H1 (cell line): ENCODE measurements at regions not wholly inside any gene's neighbourhood (a gene's known extent, or its start where the extent isn't known, plus 50 kb on each side); places are given as distances from the start of the nearest gene placed in this dataset.

Experiments
- CTCF ChIA-PET: fragments of 300-600 bp; sonication (Branson Sonifier 250); formaldehyde crosslinking; loops from one replicate; lab custom pipeline; 2021; ENCODE audit not compliant: partially characterized antibody; lab: Charles Lee
- POLR2A ChIA-PET: fragments of 300-600 bp; sonication (Branson Sonifier 250); formaldehyde crosslinking; loops from one replicate; lab custom pipeline; 2021; ENCODE audit warnings: inconsistent platforms; ENCODE audit not compliant: partially characterized antibody; lab: Charles Lee
- DNase-seq, 2 experiments: peaks; one replicate each; pipeline versions ENCODE4 v3.0.0 to v3.0.0-alpha.2; 2010 to 2022; ENCODE audit warnings: low spot score in 2 of 2, low read depth in 1 of 2, mixed read lengths in 1 of 2
- FAIRE-seq: peaks from 2 replicates; lab custom pipeline; 2011; peaks lifted over from hg19 to GRCh38; lab: Jason Lieb, UNC
- H2AFZ ChIP-seq: 2 replicates; pipeline ENCODE4 v1.8.1; 2012; ENCODE audit warnings: low read length, inconsistent platforms
- H2AK5ac ChIP-seq: 2 replicates; pipeline ENCODE4 v1.6.1; 2013; ENCODE audit warnings: low read depth, low read length
- H2BK120ac ChIP-seq: replicated peaks from 2 replicates; pipeline ENCODE3; 2013; ENCODE audit warnings: low read depth, low read length, inconsistent platforms
- H2BK12ac ChIP-seq: 2 replicates; pipeline ENCODE4 v1.6.1; 2013; ENCODE audit warnings: low read depth, low read length
- H2BK15ac ChIP-seq: 2 replicates; pipeline ENCODE4 v1.6.1; 2013; ENCODE audit warnings: low read length
- H2BK20ac ChIP-seq: 2 replicates; pipeline ENCODE4 v1.6.1; 2013; ENCODE audit warnings: low read length
- H2BK5ac ChIP-seq: 2 replicates; pipeline ENCODE4 v1.6.1; 2013; ENCODE audit warnings: low read depth, low read length
- H3K14ac ChIP-seq: 2 replicates; pipeline ENCODE4 v1.6.1; 2013; ENCODE audit warnings: inconsistent platforms; ENCODE audit not compliant: insufficient read length
- H3K18ac ChIP-seq: 2 replicates; pipeline ENCODE4 v1.6.1; 2013; ENCODE audit warnings: low read length; ENCODE audit errors: extremely low read depth
- H3K23ac ChIP-seq: 2 replicates; pipeline ENCODE4 v1.6.1; 2013; ENCODE audit warnings: inconsistent platforms; ENCODE audit not compliant: insufficient read length
- H3K23me2 ChIP-seq: 2 replicates; pipeline ENCODE4 v1.6.1; 2013; ENCODE audit warnings: low read depth, low read length
- H3K27ac ChIP-seq: 2 replicates; pipeline ENCODE4 v1.6.1; 2011; ENCODE audit warnings: low read depth, low read length, inconsistent platforms
- H3K27me3 ChIP-seq, 4 experiments: replicated peaks in 1 of 4; 1 replicate in 1 of 4; 2 replicates in 3 of 4; pipeline versions ENCODE4 v1.6.1 to v1.8.1; 2011 to 2013; ENCODE audit warnings: low read length in 3 of 4, mild to moderate bottlenecking in 3 of 4, inconsistent platforms in 2 of 4, mixed read lengths in 2 of 4, moderate library complexity in 1 of 4; ENCODE audit not compliant: control insufficient read depth in 3 of 4, insufficient read depth in 3 of 4; ENCODE audit errors: extremely low read depth in 1 of 4
- H3K36me3 ChIP-seq, 4 experiments: 2 replicates each; pipeline versions ENCODE4 v1.6.1 to v1.8.1; 2011 to 2013; ENCODE audit warnings: mild to moderate bottlenecking in 4 of 4, low read length in 3 of 4, moderate library complexity in 2 of 4, control low read depth in 1 of 4, inconsistent platforms in 1 of 4; ENCODE audit not compliant: insufficient read depth in 4 of 4, control insufficient read depth in 2 of 4
- H3K4ac ChIP-seq: replicated peaks from 2 replicates; pipeline ENCODE3; 2013; ENCODE audit warnings: low read length, low read depth, mixed read lengths, inconsistent platforms; ENCODE audit not compliant: insufficient read length
- H3K4me1 ChIP-seq, 4 experiments: replicated peaks in 1 of 4; 1 replicate in 1 of 4; 2 replicates in 3 of 4; pipeline versions ENCODE4 v1.6.1 to v1.8.1; 2011 to 2013; ENCODE audit warnings: low read length in 3 of 4, inconsistent platforms in 2 of 4, mixed read lengths in 1 of 4; ENCODE audit not compliant: insufficient read depth in 4 of 4, control insufficient read depth in 3 of 4
- H3K4me2 ChIP-seq, 2 experiments: 2 replicates each; pipeline versions ENCODE4 v1.6.1 to v1.8.1; 2011 to 2013; ENCODE audit warnings: low read depth in 2 of 2, low read length in 2 of 2, control low read depth in 1 of 2, inconsistent platforms in 1 of 2, mild to moderate bottlenecking in 1 of 2; ENCODE audit not compliant: insufficient read depth in 1 of 2
- H3K4me3 ChIP-seq, 4 experiments: fragments of 200-600, 300-600 bp in 1 of 4; sonication (generic), shearing (Covaris generic), sonication (Bioruptor Twin) in 1 of 4; 2 replicates each; pipeline versions ENCODE4 v1.5.1 to v1.8.1; 2011 to 2016; ENCODE audit warnings: low read length in 4 of 4, low read depth in 3 of 4, control low read depth in 2 of 4, inconsistent platforms in 2 of 4, mild to moderate bottlenecking in 2 of 4, mixed read lengths in 1 of 4, moderate library complexity in 1 of 4; ENCODE audit not compliant: insufficient read depth in 2 of 4; ENCODE audit errors: extremely low read depth in 1 of 4
- H3K56ac ChIP-seq: replicated peaks from 2 replicates; pipeline ENCODE3; 2013; ENCODE audit warnings: low read depth, mild to moderate bottlenecking, mixed read lengths, low read length, inconsistent platforms; ENCODE audit not compliant: insufficient read length
- H3K79me1 ChIP-seq: 2 replicates; pipeline ENCODE4 v1.6.1; 2013; ENCODE audit warnings: low read depth, low read length, control low read depth
- H3K79me2 ChIP-seq, 2 experiments: 2 replicates each; pipeline versions ENCODE4 v1.6.1 to v1.8.1; 2012 to 2013; ENCODE audit warnings: low read length in 2 of 2, mild to moderate bottlenecking in 2 of 2, inconsistent platforms in 1 of 2; ENCODE audit not compliant: insufficient read depth in 2 of 2, control insufficient read depth in 1 of 2
- H3K9ac ChIP-seq, 4 experiments: replicated peaks in 1 of 4; 1 replicate in 1 of 4; 2 replicates in 3 of 4; pipeline versions ENCODE4 v1.6.1 to v1.8.1; 2011 to 2013; ENCODE audit warnings: low read depth in 3 of 4, low read length in 3 of 4, control low read depth in 2 of 4, mild to moderate bottlenecking in 2 of 4, moderate library complexity in 2 of 4, inconsistent platforms in 1 of 4; ENCODE audit errors: extremely low read depth in 1 of 4
- H3K9me3 ChIP-seq, 2 experiments: 2 replicates each; pipeline versions ENCODE4 v1.6.1 to v1.8.1; 2012 to 2013; ENCODE audit warnings: mild to moderate bottlenecking in 2 of 2, moderate library complexity in 2 of 2, control low read depth in 1 of 2, inconsistent platforms in 1 of 2, low read depth in 1 of 2, low read length in 1 of 2, mixed read lengths in 1 of 2; ENCODE audit not compliant: insufficient read depth in 2 of 2
- H4K20me1 ChIP-seq, 2 experiments: replicated peaks in 1 of 2; 2 replicates each; pipeline versions ENCODE3 to v1.8.1; 2011 to 2013; ENCODE audit warnings: inconsistent platforms in 2 of 2, low read length in 2 of 2, mild to moderate bottlenecking in 1 of 2; ENCODE audit not compliant: insufficient read depth in 2 of 2, control insufficient read depth in 1 of 2
- H4K5ac ChIP-seq: 2 replicates; pipeline ENCODE4 v1.6.1; 2013; ENCODE audit warnings: low read length, low read depth, mixed read lengths, inconsistent platforms; ENCODE audit not compliant: insufficient read length
- H4K8ac ChIP-seq: 2 replicates; pipeline ENCODE4 v1.8.0; 2013; ENCODE audit warnings: mild to moderate bottlenecking, moderate library complexity, low read length, inconsistent platforms; ENCODE audit not compliant: insufficient read depth; ENCODE audit errors: extremely low read depth
- H4K91ac ChIP-seq: replicated peaks from 2 replicates; pipeline ENCODE3; 2013; ENCODE audit warnings: low read length, mixed read lengths, inconsistent platforms; ENCODE audit not compliant: insufficient read length
- CTBP2 ChIP-seq: IDR thresholded peaks from 2 replicates; pipeline ENCODE4 v1.7.0; 2011; ENCODE audit warnings: borderline replicate concordance, mild to moderate bottlenecking, moderate library complexity, mixed read lengths, low read length; ENCODE audit not compliant: insufficient read depth, insufficient read length
- HDAC2 ChIP-seq, 2 experiments: fragments of 300-600 bp in 1 of 2; sonication (generic) in 1 of 2; IDR thresholded peaks; 2 replicates each; pipeline ENCODE4 v1.6.1; 2011 to 2012; ENCODE audit warnings: low read depth in 2 of 2, low read length in 2 of 2, mild to moderate bottlenecking in 2 of 2, moderate library complexity in 2 of 2, borderline replicate concordance in 1 of 2, inconsistent platforms in 1 of 2
- JUN ChIP-seq: IDR thresholded peaks from 2 replicates; pipeline ENCODE4 v1.6.1; 2011; ENCODE audit warnings: low read depth, mild to moderate bottlenecking, improper control_type of control experiment, low read length
- NRF1 ChIP-seq: IDR thresholded peaks from 2 replicates; pipeline ENCODE4 v1.6.1; 2011; ENCODE audit warnings: mild to moderate bottlenecking, low read depth, low read length, improper control_type of control experiment
- RBBP5 ChIP-seq: IDR thresholded peaks from 2 replicates; pipeline ENCODE4 v1.7.1; 2012; ENCODE audit warnings: low read depth, mild to moderate bottlenecking, inconsistent platforms, low read length, moderate library complexity, borderline replicate concordance
- TAF1 ChIP-seq: IDR thresholded peaks from 2 replicates; pipeline ENCODE4 v1.6.1; 2011; ENCODE audit warnings: mild to moderate bottlenecking, low read depth, low read length
- WGBS, 2 experiments: shearing (Covaris generic) in 1 of 2; methylation state at CpG; one replicate each; pipeline versions ENCODE4 v1.1.6 to v1.1.7; 2013 to 2015; ENCODE audit warnings: low lambda C conversion rate in 2 of 2, mixed read lengths in 2 of 2, inconsistent platforms in 1 of 2, low coverage in 1 of 2, missing lambda C conversion rate in 1 of 2; ENCODE audit not compliant: insufficient replicate concordance in 2 of 2, insufficient coverage in 1 of 2, insufficient read length in 1 of 2; ENCODE audit errors: extremely low coverage in 1 of 2, missing lambda C conversion rate in 1 of 2; 5-methylcytosine and 5-hydroxymethylcytosine counted together

GRCh38 chr7:24024276-24025068 lies 259.5 kb upstream of the NPY start:
- Histone ChIP-seq H2AFZ (peak overlapping the region; percentile 25; the same call in 1 of the 2 replicates), H3K56ac (no peak overlapping the region), H4K5ac (no peak overlapping the region), H2BK15ac (no peak overlapping the region), H2BK120ac (no peak overlapping the region), H4K91ac (no peak overlapping the region), H3K4me3 (no peak overlapping the region; a peak in 1 of 8 replicates), H3K4ac (no peak overlapping the region), H4K20me1 (no peaks in the 10 kb centered on the region), H2AK5ac (no peak overlapping the region), H2BK12ac (no peak overlapping the region), H3K4me2 (no peak overlapping the region), H3K36me3 (no peaks in the 10 kb centered on the region), H3K27me3 (no peaks in the 10 kb centered on the region), H3K9me3 (no peaks in the 10 kb centered on the region), H3K23me2 (0 out of 2 replicates have a peak, but pooled peaks cover 4% of the 10 kb centered on the region), H3K18ac (no peak overlapping the region), H3K9ac (no peak overlapping the region), H3K23ac (no peak overlapping the region), H3K79me2 (no peaks in the 10 kb centered on the region), H2BK5ac (no peak overlapping the region), H4K8ac (no peak overlapping the region), H3K14ac (no peak overlapping the region), H3K27ac (no peak overlapping the region), H3K79me1 (no peaks in the 10 kb centered on the region), H2BK20ac (no peak overlapping the region), H3K4me1 (peaks cover 0 to 14% (median 4%) of the 10 kb centered on the region in 4 experiments; a peak in 3 of 7 replicates)
- ChIA-PET CTCF (interaction anchor here (1.0 to 1.9 kb wide), 2 partner anchors 24 to 85 kb away, joined by 3 to 4 read pairs; no protein-coding TSS in a partner anchor), POLR2A (no interaction called here)
- 91% methylated on average over 6 of the region's 6 CpGs; no CpG with 5 or more reads in 1 of the 2 experiments for WGBS, 2 experiments
- no peak for DNase-seq
- TF ChIP-seq NRF1 (no peak), CTBP2 (no peak), RBBP5 (no peak), JUN (no peak), HDAC2 (IDR thresholded peaks at IDR 0.05; ENCODE audit: borderline replicate concordance in 1 of 2, low read depth in 2 of 2, low read length in 2 of 2) (no peak), TAF1 (no peak)
- FAIRE-seq: no peak
